22Rv1 (cell line): ENCODE measurements at regions not wholly inside any gene's neighbourhood (a gene's known extent, or its start where the extent isn't known, plus 50 kb on each side); places are given as distances from the start of the nearest gene placed in this dataset.

ENCODE experiments used
- CTCF ChIP-seq: fragments of 450-650 bp; IDR thresholded peaks from 2 replicates; pipeline ENCODE4 v1.5.1; 2017; ENCODE audit warnings: mild to moderate bottlenecking
- ZFX ChIP-seq: fragments of 450-650 bp; IDR thresholded peaks from 2 replicates; pipeline ENCODE4 v1.6.1; 2017; ENCODE audit warnings: antibody characterized with exemption, borderline replicate concordance

- no peak for TF ChIP-seq CTCF
- TF ChIP-seq ZFX: no peak
Observed at GRCh38 chr17:17425591-17425990, 51.2 kb upstream of the MED9 start.
